ENCODE measurements at regions not wholly inside any gene's neighbourhood (a gene's known extent, or its start where the extent isn't known, plus 50 kb on each side); places are given as distances from the start of the nearest gene placed in this dataset.
A peak's percentile ranks its signal among the peaks of the same experiment; 100 is the strongest.
"Not testable (repeated sequence)": the region's sequence is repeated elsewhere in the genome, so short reads cannot be mapped to it uniquely, and the experiment has no call there.

DNA sequence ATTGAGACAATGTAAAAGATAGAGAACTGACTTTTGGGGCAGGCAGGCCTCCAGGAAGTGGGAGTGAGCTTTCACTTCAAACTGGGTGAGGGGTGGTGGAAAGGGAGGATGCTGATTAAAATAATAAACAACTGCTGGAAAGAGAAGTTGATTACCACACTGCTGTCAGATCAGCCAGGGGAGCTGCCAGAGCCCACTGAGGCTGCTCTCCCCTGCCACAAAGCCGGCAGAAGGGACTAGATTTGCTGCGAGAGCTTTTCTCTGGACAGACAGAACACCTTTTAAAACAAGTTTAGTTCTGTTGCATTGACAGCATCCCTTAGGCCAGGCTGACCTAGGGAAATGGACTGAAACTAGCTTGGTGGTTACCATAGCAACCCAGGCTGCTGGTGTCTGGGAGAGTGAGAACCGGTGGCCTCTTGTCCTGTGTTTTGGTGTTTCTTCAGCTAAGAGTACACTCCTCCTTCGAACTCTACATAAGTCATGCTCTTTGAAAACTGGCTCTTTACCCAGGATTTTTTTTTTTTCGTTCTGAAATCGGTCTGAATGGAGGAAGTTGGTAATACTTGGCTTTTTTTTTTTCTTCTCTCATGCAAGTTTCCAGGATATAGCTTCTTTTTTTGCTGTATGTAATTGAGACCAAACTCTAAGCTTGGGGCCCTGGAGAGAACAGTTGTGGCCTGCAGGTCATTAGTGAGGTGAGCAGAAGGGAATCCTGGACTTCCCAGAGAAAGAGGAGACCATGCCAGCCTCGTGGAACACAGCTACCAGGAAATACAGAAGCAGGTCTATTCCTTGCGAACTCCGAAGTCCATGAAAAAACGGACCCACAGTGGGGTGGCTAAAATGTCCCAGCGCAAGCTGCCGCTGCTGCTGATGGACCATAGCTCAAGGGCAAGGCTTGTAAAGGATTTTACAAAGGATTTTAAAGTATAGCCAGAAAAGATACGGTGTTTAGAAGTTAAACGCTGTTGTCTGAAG lies 374.4 kb downstream of the UTRN start:
- no peak for DNase-seq

DNA sequence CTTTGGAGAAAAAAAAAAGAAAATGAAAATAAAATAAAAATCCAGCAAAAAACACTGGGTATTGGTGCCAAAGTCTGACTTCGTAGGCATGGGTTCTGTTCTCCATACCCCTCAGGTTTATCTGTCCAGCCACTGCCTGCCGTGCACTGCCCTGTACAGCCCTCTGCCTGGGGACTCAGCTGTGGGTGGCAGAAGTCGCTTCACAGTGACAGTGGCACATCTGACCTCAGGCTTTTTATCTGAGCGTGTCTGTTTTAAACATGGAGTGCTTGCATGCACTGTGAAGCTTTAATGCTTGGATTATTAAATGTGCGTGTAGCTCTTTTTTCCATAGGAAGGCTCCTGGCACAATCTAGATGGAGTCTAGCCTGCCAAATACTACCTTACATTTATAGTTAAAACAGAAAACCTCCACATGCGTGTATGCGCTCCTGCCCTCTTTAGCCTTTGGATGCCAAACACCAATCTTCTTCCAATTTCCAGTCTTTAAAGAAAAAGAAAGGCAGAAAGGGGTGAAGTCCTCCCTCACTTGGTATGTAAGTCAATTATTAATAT lies 375.5 kb downstream of the UTRN start:
- DNase-seq, result no peak

DNA sequence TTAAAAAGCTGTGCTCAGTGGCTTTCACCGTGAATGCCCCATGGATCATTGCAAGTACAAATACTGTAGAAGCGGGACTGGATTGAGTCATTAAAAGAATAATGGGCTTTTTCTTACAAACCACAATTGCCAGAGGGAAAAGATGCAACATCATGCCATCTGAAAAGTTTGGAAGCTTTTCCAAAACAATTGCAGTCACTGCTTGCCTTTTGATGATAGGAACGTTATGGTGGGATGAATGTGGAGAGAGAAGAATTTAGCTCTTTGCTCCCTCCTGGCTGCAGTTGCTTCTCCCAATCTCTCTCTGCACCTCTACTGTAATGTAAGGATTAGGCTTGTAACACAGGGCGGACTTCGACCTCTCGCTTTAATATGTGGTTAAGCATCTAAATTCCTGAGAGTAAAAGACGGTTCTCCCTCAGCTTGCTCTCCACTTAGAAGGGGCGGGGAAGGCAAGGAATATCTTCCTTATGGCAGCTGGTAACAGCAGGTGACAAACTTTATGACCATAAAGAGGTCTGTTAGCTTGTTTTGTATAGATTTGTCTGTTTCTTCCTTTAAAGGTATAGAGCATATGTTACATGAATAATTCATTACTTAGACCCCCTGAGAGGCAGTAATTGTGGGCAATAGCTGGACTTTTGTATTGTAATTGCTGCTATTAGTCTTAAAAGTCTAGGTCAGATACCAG lies 376.1 kb downstream of the UTRN start:
- no peak for DNase-seq

DNA sequence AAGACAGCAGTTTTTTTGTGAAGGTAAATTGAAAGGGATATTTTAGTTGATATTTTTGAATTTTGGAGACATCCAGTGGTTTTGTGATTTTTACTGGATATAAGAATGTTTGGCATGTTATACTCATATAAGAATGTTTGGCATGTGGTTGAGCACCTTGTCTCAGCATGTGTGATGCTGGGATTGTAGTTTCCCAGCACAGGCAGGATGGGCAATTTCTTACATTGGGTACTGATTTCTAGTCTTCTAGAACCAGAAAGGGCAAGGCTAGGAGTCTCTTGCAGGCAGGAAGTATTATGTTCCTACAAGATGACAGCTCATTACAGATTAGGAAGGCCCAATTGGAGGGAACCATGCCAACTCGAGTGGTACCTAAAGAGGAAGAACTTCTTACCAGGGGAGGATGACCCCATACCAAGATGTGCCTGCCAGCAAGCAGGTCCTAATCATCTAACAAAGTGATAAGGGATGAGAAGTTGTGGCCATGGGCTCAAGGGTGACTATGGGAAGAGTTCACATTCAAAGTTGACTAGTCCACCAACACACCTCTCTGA lies 377.8 kb downstream of the UTRN start:
- no peak for DNase-seq

DNA sequence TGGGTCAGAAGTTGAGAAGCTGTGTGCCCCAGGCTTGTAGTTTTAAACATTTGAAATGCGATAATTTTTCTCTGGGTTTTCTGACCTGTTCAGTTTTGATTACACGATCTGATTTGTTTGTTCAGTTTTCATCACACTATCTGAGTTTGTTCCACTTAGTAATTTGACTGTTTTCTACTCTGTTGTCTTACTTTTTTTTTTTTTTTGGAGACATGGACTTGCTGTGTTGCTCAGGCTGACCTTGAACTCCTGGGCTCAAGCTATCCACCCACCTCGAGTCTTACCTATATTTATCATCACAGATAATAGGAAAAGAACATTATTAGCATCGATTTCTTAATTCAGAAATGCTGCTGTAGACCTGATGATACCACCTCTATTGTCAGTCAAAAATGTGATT lies 379.1 kb downstream of the UTRN start:
- no peak for DNase-seq

DNA sequence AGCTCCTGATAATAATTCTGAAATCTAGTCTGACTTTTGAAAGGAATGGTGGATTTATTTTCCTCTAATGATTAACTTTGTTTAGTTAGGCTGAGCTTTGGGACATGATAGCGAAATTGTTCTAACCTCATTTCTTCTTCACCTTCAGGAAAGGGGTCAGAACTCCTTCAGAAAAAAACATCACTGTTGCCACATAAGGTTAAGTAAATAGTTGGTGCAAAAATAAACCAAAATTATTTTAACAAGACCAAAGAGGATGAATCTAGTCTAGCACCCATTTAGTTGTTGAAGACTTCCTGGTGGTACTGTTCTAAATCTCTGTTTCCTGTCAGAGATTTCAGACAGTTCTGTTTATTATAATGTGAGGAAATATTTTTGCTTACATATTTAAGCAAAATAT lies 379.8 kb downstream of the UTRN start:
- no peak for DNase-seq

DNA sequence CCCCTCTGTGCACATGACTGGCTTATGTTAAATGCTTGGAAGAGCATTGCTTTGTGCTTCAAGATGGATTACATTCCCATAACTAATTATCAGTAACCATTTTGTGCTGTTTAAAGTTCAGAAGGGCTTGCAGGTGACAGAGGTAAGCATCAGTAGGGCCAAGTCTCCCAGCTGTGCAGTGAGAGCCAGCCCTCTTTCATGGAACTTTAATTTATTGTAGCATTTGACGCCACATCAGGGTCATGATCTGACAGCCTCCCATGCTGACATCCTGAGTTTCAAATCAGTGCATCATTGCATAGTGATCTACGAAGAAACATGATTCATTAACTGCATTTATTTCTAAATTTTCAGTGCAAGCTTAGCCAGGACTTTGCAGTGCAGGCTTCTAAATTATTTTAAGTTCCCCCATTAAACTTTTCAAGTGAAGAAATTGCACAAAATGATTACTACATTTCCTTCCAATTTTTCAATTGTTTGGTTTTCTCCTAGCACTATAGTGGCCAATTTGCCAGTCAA lies 380.9 kb downstream of the UTRN start:
- DNase-seq, result no peak

DNA sequence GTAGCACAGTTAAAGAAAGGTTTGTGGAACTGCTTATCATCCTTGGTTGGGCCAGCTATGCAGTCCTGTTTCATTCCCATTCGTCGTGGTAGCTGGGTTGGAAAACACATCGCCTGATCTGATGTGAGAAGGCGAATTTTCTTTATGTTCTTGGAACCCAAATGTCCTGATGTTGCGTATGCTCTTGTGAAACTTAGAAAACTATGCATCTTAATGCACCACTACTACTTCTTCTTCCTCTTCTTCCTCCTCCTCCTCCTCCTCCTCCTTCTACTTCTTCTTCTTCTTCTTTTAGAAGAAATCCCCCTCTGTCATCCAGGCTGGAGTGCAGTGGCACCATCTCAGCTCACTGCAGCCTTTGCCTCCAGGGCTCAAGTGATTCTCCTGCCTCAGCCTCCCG lies 381.6 kb downstream of the UTRN start:
- no peak for DNase-seq

DNA sequence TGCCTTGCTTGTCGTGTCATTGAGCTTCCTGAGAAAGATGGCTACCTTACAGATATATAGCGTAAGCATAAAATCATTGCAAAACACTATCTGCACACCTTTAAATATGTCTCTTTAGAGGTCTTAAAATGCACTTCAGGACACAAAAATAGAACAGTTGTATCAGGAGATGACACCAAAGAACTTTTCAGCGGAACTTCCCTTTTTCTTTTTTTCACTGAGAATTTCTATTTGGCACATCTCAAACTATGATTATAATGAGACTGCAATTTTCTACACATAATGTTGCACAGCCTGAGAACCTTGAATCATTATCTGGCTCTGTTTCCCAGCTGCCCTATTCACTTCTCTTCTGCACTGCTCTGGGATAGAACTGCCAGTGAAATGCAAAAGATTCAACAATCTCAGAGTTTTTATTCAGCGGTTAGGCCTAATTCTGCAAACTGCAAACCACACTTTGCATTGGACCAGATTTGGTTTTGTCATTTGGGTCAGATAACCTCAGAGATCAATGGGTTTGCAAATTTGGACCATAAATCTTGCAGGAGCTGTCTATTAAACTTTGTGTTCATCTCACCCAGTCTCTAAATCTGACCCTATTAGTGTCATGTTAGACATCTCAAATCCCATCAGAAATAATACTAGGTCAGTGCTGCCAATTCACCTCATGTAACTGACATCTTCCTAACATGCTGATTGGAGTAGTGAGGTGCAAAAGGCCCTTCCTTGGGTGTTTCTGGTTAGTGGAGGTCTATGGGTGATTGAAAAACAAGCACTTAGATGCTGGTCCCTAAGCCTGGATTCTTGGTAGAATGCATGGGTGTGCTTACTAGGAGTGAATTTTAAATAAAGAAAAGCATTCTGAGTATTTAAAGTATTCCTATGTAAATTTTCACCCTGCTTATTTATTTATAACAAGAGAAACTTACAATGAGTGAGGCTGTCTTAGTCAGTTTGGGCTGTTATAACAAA lies 382.7 kb downstream of the UTRN start:
- no peak for DNase-seq

DNA sequence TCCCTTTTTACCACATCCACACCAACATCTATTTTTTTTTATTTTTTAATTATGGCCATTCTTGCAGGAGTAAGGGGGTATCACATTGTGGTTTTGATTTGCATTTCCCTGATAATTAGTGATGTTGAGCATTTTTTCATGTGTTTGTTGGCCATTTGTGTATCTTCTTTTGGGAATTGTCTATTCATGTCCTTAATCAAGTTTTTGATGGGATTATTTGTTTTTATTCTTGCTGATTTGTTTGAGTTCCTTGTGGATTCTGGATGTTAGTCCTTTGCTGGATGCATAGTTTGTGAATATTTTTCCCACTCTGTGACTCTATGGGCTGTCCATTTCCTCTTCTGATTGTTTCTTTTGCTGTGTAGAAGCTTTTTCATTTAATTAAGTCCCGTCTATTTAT lies 385.1 kb downstream of the UTRN start:
- not testable (repeated sequence) for DNase-seq

DNA sequence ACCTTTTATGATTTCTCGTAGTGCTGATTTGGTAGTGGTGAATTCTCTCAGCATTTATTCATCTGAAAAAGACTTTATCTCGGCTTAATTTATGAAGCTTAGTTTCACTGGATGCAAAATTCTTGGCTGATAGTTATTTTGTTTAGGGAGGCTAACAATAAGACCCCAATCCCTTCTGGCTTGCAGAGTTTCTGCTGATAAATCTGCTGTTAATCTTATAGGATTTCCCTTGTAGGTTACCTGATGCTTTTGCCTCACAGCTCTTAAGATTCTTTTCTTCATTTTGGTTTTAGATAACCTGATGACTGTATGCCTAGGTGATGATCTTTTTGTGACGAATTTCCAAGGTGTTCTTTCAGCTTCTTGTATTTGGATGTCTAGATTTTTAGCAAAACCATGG lies 388.7 kb downstream of the UTRN start:
- DNase-seq, result no peak

DNA sequence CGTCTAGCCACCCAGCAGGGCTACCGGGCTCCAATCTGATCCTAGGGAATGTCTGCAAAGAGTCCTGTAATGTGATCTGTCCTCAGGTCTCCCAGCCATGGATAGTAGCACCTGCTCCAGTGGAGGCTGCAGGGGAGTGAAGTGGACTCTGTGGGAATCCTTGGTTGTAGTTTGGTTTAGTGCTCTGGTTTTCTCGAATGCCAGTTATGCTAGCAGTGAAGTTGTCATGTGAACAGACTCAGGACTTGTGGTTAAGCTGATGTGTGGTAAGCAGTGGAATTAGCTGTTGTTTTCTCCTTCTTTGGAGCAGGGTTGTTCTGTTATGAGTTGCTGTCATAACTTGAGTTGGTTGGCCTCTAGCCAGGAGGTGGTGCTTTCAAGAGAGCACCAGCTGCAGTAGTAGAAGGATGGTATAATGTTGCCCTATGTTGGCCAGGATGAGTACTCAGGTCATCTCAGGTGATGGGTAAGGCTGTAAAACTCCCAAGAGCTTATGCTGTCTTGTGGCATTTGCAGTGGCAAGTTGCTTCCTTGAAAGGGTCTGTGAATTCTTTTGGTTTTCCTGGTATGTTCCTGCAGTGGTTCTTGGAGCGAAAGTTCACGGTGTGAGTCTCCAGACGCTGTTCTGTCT lies 390.2 kb downstream of the UTRN start:
- peak; percentile 80 for DNase-seq

DNA sequence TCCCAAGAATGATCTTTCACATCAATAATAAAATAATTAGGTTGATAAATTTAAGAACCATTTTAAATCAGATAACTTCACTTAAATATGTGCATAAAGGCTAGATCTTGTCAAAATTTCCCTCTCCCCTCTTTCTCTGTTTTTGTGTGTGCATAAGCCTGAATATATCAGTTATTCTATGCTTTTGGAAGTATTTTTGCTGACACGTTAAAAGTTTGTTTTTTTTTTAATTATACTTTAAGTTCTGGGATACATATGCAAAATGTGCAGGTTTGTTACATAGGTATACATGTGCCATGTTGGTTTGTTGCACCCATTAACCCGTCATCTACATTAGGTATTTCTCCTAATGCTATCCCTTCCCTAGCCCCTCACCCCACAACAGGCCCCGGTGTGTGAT lies 391.2 kb downstream of the UTRN start:
- DNase-seq, result not testable (repeated sequence)

DNA sequence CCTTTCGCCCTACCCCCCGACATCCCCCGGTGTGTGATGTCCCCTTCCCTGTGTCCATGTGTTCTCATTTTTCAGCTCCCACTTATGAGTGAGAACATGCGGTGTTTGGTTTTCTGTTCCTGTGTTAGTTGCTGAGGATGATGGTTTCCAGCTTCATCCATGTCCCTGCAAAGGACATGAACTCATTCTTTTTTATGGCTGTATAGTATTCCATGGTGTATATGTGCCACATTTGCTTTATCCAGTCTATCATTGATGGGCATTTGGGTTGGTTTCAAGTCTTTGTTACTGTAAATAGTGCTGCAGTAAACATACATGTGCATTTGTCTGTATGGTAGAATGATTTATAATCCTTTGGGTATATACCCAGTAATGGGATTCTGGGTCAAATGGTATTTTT lies 392.1 kb downstream of the UTRN start:
- not testable (repeated sequence) for DNase-seq

DNA sequence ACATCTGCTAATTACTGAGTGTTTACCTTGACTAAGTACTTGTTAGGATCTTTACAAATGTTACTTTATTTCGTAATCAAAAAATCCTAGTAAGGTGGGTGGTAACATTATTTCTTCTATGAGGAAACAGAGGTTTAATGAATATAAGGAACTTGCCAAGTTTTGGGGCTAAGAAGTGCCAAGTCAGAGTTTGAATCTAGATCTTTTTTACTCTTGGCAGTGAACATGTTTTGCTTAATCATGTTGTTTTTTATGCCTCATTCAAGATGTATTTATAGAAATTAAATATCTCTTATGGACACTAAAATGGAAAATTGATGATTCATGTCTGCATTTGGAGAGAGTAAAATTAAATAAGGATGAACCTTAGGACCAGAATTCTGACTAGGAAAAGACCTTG lies 393.7 kb downstream of the UTRN start:
- peak; percentile 72 for DNase-seq

DNA sequence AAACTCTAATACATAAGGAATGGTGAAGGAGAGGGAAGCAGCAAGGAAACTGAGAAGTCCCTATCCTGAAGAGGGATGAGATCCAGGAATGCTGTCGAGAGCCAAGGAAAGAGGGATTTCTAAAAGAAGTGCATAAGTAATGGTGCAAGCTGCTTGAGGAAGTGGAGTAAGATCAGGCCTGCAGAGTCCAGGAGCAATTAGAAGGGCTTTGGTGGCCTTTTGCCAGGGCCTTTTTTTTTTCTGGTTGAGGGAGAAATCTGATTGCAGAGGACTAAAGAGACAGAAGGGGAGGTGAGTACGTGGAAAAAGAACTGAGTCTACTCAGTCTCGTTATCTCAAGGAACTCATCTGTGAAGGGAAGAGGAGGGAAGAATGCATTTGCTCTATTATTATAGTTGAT lies 396.2 kb downstream of the UTRN start:
- no peak for DNase-seq

DNA sequence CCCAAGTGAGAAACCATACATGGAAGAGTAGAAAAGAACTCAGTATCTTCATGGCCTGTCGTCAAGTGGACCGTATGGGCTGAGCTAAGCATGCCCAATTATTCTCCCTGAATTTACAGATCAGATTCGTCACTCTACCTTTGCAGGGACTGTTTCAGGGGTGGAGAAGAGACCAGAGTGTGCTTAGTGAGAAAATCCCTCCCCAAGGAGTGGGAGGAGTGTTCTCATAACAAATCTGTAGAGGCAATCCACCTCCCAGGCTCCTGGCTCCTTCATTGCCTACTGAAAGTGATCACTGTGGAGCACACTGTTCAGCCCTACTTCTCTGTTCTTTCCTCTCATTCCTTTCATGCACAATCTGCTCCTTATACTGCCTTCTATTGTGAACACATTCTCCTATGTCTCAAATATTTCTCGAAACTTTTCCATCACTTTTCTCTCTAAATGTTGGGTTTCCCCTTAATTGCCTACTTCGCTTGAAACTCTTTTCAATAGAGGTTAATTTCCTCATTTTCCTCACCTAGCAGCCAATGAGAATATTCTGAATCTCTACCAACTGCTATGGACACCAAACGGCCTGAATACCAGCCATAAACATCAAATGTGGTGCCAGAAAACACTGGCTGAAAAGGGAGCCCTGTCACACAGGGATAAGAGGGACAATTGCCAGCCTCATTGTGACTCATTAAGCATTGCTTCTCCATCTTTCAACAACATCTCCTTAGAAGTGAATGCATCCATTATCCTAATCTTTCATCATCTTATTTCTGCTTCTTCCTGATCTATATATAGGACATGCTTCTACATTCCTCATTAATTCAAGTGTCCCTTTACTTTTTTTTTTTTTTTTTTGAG lies 398.3 kb downstream of the UTRN start:
- DNase-seq, result peak; percentile 46

DNA sequence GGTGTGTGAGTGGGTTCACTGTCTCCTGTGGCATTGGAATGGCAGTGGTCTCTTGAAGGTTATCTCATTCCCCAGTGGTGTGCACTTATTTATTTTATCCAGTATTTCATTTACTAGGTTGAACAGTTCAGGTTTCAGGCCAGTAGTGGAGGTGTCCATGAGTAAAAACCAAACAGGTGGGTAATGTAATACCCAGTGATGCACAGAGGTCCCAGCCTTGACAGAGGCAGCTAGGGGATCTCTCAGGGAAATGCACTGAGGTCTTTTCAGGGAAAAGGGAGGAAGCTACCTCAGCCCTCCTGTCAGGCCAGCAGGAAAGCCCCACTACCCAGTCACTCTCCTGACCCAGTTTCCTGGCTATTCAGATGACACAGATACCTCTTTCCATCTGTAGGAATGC lies 403.6 kb downstream of the UTRN start:
- DNase-seq, result no peak

DNA sequence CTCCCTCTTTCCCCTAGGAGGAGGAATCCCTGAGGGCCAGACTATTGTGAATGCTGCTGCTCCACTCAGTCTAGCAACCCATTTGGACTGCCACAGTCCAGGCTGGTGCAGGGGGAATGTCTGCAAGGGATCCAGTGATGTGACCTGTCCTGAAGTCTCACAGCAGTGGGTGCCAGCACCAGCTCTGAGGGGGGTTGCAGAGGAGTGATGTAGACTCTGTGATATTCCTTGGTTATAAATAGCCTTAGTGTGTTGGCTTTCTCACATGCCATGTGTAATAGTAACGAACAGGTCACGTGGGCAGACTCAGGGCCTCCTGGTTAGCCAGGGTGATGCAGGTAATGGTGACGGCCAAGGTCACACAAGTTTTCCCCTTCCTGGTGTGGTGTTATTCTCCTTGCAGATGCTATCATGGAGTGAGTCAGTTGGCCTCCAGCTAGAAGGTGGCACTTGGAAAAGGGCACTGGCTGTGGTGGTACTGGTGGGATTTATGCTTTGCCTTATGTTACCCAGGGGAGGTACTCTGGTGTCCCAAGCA lies 404.4 kb downstream of the UTRN start:
- DNase-seq, result no peak

DNA sequence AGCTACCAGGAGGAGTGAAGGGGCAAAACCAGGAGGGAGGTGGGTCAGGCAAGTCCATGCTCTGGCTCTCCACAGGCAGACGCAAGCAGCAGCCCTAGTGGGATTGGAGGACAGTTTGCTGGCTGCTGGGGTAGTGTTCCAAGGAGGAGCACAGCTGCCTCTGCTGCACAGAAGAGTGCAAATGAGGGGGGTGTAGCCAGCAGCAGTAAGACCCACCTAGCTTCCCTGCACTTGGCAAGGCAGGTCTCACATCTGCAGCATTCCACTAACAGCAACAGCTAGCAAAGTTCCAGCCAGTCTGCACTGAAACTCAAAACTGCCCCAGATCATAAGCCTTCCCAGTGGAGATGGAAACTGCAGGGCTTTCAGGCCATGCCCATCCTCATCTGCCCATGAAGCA lies 405.0 kb downstream of the UTRN start:
- DNase-seq, result no peak

Measured in fibroblast of skin of back (primary cell).